Suprapubic skin (tissue), 4 donors: ENCODE measurements at regions not wholly inside any gene's neighbourhood (a gene's known extent, or its start where the extent isn't known, plus 50 kb on each side); places are given as distances from the start of the nearest gene placed in this dataset.

Experiments used
- CTCF ChIP-seq, 2 donors: fragments of 200-600 bp in 1 of 2; fragments of 450-650 bp in 1 of 2; sonication (generic) in 1 of 2; IDR thresholded peaks; one replicate each; pipeline ENCODE4 v1.5.1; 2016 to 2019; ENCODE audit warnings: antibody characterized with exemption in 2 of 2, mild to moderate bottlenecking in 1 of 2, moderate library complexity in 1 of 2
- POLR2A ChIP-seq, 2 donors: fragments of 450-650 bp; IDR thresholded peaks; one replicate each; pipeline ENCODE4 v1.6.1; 2017; ENCODE audit warnings: antibody characterized with exemption in 2 of 2, mild to moderate bottlenecking in 2 of 2, moderate library complexity in 2 of 2
- POLR2AphosphoS5 ChIP-seq, 3 donors: sonication (generic); formaldehyde crosslinking; IDR thresholded peaks; one replicate each; pipeline ENCODE4 v1.6.1; 2017; ENCODE audit warnings: antibody characterized with exemption in 3 of 3

- TF ChIP-seq POLR2A (IDR thresholded peaks at IDR 0.05) (no peak), CTCF (IDR thresholded peaks at IDR 0.05) (no peak), POLR2AphosphoS5 (IDR thresholded peaks at IDR 0.05) (no peak)
Measured at GRCh38 chr10:20512631-20513030, 384.5 kb downstream of the NEBL start.
